NCI-H146 treated with DMSO at 0.1 percent for 48 hours (cell line): ENCODE measurements at regions not wholly inside any gene's neighbourhood (a gene's known extent, or its start where the extent isn't known, plus 50 kb on each side); places are given as distances from the start of the nearest gene placed in this dataset.

Source experiments
- DNase-seq: peaks from one replicate; lab custom pipeline; 2025; ENCODE audit not compliant: unreplicated experiment; lab: John Stamatoyannopoulos, UW

DNA sequence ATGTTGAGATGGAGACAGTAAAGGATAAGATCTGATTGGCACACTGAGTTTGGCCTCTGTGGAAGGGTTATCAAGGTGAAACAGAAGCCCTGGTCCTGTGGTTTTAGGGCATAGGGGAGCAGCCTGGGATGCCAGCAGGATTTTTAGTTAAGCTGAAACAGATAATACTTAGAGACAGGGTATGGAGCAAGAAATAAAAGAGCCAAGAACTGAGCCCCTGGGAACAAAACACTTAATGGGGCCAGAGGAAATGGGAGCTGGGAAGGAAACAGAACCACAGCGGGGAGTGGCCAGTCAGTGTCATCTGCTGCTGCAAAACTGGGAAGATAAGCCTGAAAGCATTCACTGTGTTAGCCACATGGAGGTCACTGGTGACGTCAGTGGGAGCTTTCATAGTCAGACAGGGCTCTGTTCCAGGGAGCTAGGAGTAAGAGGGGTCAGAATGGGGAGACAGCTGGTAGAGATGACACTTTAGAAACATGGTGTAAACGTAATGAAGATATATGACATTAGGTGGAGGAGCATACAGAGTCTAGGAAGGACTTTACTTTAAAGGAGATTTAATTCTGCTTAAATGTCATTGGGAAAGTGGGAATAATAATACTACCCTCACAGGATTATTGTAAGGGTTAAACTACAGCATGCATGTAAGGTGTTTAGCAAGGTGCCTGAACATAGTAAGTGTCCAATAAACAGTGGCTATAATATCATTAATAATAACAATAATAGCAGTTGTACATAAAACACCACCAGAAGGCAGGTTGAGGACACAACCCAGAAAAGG, 172.7 kb upstream of the CTNNB1 start:
- no peak for DNase-seq

DNA sequence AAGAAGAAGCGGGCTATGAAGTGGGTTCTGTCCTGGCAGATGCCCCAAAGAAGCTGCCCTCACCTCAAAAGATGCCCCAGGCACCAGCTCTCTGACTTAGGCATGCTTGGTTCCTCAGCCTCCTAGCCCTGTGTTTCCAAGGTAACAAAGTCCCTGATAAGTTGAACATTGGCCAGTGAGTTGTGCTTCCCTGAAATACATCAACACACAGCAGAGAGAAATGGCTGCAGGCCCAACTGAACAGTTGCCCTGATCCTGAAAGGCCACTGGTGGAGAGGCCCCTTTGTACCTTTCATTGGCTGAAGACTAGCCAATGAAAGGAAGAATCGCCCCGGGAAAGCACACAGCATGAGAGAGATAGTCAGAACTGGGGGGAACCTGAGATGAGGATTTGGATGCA, 169.9 kb upstream of the CTNNB1 start:
- no peak for DNase-seq

DNA sequence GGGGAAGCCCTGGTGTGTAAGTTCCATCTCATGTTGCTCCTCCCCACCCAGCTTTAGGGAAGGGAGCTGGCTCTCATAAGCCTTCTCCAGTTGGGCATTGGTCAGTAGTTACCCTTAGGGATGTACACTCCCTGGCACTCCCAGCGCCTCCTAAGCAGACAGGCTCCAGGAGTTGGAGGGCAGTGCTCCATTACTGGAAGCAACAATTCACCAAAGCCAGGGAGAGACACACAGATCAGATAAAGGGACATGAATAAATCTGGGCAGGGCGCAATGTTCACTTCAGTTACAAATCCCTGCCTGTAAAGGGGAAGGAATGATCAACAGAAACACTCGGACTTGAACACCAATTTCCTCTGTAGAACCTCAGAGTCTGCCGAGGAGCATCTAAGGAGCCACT, 169.1 kb upstream of the CTNNB1 start:
- DNase-seq: no peak

DNA sequence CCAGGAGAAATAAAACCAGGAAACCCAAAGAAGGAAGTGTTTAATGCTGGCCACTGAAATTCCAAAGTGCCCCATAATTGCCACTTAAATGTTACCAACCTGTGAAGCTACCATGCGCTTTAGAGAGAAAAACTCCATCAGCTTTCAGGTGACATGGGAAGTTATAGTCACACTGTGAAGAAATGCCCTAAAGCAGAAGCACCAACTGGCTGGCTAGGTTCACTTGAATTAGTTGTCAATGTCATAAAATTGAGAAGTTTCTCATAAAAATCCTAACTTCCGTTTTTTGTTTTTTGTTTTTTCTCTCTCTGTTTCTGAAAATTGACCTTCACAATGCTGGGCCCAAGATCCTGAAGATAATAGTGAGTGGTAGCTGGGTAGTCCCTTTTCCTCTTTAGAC, 167.9 kb upstream of the CTNNB1 start:
- DNase-seq: no peak

DNA sequence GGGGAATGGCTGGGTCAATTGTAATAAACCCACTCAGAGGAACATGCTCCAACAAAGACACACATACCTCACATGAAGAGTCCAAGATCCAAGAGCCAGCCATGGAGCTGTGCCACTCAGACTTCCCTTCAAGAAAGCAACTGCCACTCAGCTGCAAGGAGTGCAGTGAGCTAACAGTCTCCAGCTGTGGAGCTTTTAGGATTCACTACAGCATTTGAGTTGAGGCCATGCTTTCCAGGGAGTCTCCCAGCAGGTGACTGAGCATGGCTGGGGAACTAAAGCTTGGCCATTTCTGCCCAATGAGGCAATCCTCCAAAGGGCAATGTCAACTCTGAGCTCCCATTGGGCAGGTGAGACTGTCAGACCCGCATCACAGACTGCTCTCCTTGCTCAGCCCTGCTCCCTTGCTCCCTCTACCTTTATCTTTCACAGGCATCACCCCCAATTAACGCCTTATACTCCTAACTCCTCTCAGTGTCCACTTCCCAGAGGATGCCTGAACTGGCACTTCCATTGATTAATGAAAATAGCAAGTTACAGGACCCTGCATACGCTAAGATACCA, 165.3 kb upstream of the CTNNB1 start:
- no peak for DNase-seq

DNA sequence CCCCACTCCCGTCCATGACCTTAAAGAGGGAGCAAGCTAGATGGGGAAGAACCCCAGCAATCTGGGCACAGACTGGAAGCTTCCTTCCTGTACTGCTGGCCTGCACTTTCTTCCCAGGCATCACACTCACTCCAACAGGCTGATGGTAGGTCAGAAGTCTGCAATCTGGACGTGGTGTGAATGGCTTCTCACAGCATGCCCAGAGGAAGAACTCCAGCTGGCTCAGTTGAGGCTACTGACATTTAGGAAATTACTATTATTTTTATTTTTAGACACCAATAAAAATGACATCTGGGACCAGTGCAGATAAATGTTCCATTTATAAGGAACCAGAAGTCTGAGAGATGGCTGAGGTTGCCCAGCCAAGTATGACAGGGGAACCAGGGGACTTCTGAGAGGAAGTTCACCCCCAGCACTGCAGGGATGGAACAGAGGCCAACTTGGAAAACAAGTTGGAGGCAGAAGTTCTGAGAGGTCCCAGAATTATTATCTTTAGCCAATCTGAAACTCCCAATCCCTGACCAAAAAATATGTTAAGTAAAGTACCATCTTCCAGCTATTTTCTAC, 163.8 kb upstream of the CTNNB1 start:
- no peak for DNase-seq

DNA sequence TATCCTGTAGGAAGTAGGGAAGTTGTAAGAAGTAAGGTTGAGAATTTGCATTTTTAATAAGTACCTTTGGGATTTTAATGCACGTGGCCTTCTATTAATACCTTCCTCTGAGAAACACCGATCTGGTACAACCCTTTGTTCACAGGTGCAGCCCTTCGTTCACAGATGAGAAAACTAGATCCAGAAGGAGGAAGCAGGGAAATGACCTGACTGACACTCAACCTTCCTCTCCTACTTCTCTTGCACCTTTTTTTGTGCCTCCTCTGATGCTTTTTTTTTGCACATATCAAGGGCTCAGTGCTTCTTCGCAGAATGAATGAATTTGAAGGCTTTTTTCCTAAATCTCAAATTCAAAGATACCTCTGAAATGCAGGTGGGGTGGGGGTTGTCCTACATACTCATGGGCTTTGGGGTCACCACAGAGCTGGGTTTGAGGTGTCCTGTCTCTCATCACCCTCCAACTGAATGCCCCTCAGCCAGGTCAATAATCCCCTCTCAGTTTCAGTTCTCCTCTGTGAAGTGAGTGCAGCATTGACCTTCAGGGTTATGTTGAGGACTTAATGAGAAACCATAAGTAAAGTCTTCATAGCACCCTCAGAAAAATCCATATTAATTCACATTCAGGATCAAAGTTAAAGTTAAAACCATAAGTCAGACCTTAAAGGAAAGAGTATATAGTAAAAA, 161.5 kb upstream of the CTNNB1 start:
- DNase-seq: no peak

DNA sequence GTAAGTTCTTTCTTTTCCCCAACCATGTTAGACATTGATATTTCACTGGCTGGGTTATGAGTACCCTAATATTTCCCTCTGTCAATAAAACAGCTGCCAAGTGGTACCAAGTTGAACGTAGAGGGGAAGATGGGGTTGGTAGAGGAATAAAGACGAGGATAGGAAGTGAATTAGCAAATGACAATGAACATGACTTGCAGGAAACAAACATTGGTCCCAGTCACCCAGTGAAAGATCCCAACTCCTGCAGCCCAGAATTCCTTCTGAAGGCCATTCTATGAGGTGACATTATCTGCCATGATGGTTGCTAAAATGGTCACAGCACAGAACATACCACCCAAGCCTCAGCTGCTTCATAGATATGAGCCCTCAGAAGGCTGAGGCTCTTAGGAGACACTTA, 159.0 kb upstream of the CTNNB1 start:
- no peak for DNase-seq

DNA sequence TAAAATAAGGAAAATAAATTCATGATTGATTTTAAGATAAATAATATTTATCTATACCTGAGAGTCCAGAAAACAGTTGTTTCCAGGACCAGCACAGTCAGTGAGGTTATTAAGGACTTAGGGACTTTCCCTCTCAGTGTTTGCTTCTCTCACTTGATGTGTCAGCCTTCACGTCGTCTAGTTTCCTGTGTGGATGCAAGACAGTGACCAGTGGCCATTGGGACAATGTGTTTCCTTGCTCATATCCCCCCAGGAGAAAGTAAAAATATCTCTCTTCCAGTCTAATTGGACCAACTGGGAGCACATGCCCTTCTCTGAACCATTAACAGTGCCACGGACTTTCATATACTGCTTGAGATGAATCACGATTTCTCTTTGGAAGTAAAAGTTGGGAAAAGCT, 157.8 kb upstream of the CTNNB1 start:
- DNase-seq: no peak

DNA sequence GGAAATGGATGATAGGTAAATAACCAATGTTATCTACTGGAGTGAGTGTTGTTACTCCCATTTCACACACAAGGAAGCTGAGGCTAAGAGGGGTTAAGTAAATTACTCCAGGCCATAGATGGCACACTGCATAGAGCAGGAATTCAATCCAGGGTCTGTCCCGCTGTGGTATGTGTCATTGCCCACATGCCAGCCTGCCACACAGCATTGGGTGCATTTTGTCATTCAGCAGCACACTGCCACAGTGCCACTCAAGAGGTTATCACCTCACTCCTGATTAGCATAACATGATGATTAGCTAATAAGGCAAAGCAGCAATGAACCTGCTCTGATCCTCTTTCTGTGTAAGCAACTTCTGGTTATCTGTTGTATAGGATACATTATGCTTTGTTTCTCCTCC, 157.4 kb upstream of the CTNNB1 start:
- DNase-seq: no peak

DNA sequence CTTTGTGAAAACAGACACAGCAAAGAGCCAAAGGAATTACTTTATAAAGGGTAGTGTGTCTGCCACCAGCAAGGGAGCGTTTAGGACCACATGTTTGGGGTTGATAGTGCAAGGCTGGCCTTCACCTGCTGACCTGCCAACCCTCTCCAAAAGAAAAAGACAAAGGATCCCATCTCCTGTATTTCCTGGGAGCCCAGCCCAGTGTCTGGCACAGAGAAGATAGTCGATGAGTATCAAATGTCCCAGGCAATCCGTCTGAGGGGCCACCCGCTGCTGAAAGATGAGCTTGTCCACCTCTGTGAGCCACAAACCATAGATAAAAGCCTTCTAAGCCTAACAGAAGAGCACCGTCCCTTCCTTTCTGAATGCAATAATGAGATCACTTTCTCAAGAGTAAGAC, 154.8 kb upstream of the CTNNB1 start:
- no peak for DNase-seq

DNA sequence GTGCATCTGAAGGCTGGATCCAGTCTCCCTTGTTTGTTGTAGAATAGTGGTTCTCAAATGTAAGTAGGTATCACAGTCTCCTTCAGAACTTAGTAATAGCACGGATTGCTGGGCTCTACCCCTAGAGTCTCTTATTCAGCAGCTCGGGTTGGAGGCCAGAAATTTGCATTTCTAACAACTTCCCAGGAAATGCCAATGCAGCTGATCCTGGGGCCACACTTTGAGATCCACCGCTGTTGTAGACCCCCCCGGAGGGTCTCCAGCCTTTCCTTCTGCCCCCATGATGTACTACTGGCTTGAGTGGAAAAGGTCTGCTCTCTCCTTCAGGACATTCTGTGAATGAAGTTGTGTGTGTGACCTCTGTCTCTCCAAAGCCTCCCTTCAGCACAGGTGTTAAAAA, 153.8 kb upstream of the CTNNB1 start:
- no peak for DNase-seq

DNA sequence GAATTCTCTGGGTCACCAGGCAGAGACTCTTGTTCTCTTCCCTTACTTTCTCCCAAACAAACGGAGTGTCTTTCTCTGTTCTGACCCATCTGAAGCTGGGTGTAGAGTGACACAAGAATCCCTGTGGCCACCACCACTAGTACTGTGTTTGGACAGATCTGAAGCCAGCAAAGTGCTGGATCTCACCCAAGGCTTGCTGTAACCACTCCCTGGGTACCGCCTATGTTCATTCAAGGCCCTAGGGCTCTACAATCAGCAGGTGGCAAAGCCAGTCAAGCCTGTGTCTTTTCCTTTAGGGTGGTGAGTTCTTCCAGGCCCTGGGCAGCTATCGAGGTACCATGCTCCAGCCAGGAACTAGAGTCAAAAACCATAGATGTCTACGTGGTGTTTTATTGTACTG, 149.2 kb upstream of the CTNNB1 start:
- no peak for DNase-seq

DNA sequence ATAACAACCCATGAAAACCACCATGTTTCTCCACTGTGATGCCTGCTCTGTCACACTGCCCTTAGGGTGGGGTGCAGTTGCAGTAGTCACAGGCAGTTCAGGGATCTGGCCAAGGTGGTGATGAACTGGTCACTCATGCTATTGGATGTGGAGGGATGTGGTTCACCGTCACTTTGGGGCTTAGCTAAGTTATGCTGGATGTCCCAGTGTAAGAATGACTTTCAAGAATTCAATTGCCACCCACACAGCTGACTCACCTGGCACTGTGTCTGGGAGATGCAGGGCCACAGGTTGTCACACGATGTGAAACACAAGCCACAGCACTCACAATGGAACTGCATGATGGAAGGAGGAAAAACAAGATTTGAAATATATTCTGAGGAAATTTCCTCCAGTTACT, 146.1 kb upstream of the CTNNB1 start:
- DNase-seq: no peak

DNA sequence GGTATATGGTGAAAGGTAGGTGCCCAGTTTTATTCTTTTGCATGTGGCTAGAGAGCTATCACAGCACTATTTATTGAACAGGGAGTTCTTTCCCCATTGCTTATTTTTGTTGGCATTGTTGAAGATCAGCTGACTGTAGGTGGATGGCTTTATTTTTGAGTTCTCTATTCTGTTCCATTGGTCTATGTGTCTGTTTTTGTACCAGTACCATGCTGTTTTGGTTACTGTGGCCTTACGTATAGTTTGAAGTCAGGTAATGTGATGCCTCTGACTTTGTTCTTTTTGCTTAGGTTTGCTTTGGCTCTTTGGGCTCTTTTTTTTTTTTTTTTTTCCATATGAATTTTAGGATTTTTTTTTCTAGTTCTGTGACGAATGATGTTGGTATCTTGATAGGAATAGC, 139.2 kb upstream of the CTNNB1 start:
- no peak for DNase-seq

DNA sequence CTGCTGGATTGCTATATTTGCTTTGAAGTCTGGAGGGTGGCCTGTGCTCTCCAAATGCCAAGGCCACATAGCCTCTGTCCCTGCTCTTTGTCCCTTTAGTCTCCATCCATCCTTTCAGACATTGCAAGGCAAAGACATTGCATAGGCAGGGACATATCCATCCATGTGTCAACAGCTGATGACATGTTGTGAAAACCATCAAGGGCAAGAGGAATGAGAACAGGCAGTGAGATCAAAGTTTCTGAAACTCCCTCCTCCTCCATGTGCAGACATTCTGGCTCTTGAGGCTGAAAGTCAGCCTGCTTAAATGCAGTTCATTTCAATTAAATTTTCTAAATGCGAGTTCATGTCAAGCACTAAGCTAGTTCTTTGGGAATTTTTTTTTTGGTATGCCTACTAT, 135.2 kb upstream of the CTNNB1 start:
- DNase-seq: no peak

DNA sequence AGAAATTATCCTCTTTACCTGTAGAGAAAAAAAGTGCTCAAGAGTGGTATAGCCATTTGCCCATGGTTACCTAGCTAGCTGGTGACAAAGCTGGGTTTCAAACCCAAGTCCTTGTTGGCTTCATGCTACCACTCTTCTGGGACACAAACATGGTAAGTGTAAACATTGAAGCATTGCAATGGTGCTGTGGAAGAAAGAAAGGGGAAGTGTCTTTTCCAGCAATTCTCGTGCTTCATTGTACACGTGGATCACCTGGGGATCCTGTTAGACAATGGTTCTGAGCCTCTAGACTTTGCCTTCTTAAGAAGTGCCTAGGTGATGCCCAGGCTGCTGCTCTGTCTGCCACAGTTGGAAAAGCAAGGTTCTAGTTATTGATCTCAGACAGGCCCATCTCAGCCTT, 134.8 kb upstream of the CTNNB1 start:
- DNase-seq: no peak

DNA sequence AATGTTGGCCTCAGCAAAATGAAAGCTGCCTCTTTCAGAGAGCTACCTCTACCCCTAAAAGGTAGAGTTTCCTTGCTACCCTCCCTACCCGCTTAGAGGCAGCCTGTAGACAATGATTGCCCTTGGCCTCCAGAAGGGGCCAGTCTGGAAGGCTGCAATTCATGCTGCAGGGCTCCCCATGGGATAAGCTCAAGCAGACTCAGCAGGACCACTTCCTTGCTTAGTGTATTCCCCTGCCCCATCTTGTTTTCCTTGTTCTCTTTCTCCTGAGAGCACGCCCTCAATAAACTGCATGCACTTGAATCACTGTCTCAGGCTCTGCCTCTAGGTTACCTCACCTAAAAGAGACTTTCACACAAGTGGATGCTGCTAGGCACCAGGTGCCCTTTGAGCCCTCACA, 134.0 kb upstream of the CTNNB1 start:
- no peak for DNase-seq

DNA sequence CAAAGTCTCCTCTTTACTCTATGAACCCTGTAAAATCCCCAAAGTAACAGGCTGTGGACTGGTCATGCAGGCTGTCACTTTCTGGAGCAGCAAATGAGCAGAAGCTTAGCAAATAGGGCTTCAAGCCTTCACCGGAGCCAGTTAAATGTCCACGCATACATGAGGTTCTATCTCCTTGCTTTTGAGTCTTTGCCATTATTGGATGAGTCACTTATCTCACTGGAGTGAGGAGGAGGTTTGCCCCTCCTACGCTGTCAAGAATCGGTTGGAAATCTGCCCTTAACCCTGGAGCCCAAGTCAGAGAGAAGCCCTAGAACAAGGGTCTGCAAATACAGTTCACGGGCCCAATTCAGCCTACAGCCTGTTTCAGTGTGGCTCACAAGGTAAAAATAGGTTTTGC, 126.1 kb upstream of the CTNNB1 start:
- DNase-seq: no peak

DNA sequence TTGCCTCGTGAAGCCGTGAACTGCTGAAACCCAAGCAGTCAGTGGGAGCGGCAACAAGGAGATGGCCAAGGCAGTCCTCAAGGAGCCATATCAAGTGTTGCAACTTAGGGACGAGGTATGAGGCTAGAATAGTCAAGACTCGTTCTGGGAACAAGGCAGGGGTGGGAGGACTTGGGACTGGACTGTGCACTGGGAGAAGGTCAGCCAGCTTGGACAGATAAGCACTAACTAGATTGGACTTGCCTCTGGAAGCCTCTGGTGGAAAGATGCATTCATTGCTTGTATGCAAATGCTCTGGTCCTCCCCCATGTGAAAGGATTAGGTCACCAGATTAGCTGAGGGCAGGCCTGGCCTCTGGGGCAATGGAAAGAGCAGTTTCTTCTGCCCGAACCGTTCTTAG, 123.3 kb upstream of the CTNNB1 start:
- DNase-seq: no peak

DNA sequence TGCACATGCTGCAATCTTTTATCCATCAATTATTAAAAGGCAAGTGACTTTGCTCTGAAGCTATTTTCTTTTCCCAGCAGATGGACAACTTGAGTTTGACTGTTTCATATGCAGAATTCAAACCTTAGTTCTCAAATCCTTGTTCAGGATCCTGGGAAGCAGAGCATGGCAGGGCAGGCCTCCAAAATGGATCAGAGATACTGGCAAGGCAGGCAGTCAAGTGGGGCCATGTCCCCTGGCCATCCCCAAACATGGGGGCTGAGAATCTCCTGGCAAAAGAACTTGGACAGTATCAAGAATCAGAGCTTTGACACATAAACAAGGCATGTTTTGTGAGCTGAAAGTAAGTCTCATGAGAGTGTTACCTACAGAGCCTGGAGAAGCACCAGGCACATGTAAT, 122.9 kb upstream of the CTNNB1 start:
- DNase-seq: no peak

DNA sequence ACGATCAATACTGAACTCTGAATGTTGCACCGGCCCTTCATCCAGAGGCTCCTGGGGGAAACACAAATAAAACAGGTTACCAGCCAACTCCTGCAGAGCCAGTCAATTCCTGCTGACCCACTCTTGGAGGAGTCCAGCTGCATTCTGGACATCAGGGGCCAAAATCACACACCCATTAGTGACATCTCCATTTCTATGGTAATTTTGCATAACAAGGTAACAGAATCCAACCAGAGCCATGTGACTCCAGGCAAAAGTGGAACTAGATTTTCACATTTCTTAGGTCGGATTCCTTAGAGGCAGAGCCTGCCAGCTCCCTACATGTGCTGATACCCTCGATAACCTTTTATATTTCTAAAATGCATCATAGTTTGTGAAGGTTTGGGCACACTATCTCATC, 119.2 kb upstream of the CTNNB1 start:
- DNase-seq: no peak
